HG03097 (cell line): ENCODE measurements at regions not wholly inside any gene's neighbourhood (a gene's known extent, or its start where the extent isn't known, plus 50 kb on each side); places are given as distances from the start of the nearest gene placed in this dataset.
"Not testable (repeated sequence)": the region's sequence is repeated elsewhere in the genome, so short reads cannot be mapped to it uniquely, and the experiment has no call there.

Source experiments
- ATAC-seq: cut with Tn5 transposase; IDR thresholded peaks from one replicate; pipeline ENCODE4 v1.9.1; 2021; ENCODE audit not compliant: unreplicated experiment, low FRiP score

DNA sequence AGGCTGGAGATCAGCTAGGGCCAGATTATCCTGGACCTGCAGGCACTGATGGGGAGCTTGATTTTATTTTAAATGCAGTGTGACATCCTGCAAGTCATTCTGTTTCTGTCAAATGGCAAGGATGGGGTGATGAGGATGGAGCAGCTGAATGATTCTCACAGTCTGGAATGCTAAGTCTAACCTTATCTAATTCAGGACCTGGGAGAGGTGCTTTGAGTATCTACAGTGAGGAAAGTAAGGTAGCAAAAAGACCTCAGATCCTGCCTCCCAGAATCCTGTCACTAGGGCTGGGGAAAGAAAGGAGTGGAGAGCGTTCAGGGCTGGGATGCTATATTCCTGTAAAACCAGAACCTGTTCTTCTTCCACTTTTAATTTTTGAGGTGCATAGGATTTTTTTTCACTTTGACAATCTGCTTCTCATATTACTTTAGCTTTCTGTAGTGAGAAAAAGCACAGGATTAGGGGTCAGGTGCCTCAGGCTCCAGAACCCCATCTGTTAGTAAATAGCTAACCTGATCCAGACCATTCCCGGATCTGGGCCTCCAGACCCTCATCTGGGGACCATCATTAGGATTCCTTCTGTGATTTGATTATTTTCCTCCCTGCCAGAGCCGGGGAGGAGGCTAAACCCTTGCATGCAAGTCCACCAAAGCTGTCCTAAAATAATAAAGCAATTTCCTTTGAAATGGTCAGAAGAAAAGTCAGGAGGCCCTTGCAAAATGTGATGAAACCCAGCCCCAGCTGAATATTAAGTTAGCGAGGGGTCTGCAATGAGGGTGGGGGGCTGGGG lies 54.7 kb downstream of the ASCL1 start:
- no peak for ATAC-seq

GRCh38 chr12:103012884-103013283 lies 55.4 kb downstream of the ASCL1 start:
- no peak for ATAC-seq

- no peak for ATAC-seq
These were observed 56.3 kb downstream of the ASCL1 start for GRCh38 chr12:103013741-103014300.

GRCh38 chr12:103016381-103016780 lies 58.9 kb downstream of the ASCL1 start:
- no peak for ATAC-seq

GRCh38 chr12:103020839-103021238 lies 63.4 kb downstream of the ASCL1 start:
- ATAC-seq = no peak

GRCh38 chr12:103021538-103022218 lies 64.2 kb downstream of the ASCL1 start:
- ATAC-seq = no peak

DNA sequence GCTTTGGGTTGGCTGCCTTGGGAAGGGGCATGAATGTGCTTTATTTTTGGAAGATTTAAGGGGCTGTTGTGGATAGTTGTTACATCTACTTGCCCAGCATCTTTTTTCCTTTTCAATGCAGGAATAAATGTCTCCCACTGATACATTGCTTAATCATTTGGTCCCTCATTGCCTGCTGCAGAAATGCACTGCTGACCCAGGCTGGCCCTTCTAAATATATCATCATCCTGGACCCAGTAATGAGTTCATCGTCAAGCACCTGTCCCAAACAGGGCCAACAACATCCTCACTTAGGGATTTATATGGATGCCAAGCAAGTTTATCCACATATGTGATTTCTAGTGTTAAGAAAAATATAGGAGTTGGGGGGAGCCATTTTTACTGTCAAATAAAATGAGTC lies 67.2 kb downstream of the ASCL1 start:
- ATAC-seq = no peak

GRCh38 chr12:103026643-103027042 lies 69.2 kb downstream of the ASCL1 start:
- ATAC-seq = not testable (repeated sequence)

DNA sequence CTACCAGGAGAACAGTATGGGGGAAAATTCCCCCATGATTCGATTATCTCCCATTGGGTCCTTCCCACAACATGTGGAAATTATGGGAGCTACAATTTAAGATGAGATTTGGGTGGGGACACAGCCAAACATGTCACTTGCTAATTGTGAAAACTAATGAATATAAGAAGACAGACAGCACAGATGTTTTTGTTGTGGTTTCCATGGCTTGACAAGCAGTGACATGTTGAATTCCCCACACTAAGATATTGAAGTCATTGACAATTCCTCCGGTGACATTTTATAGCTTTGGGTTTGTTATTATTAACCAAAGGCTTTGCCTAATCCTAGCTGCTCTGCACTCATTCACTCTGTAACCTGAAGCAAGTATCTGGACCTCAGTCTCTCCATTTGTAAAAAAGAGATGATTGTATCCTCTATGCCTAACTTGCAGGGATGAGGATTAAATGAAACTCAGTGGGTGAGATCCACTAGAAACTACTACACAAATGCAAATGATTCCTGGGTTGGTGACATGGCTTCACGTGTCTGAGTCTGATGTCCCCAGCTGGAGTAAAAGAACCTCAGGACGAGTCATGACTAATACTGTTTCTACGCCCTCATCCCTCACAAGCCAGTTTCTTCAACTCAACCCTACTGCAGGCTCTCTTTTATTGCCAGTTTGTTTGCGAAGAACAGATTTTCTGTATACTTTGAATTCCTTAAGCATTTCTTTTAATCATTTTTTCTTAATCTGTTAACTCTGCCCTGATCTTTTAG lies 71.6 kb downstream of the ASCL1 start:
- ATAC-seq = no peak

DNA sequence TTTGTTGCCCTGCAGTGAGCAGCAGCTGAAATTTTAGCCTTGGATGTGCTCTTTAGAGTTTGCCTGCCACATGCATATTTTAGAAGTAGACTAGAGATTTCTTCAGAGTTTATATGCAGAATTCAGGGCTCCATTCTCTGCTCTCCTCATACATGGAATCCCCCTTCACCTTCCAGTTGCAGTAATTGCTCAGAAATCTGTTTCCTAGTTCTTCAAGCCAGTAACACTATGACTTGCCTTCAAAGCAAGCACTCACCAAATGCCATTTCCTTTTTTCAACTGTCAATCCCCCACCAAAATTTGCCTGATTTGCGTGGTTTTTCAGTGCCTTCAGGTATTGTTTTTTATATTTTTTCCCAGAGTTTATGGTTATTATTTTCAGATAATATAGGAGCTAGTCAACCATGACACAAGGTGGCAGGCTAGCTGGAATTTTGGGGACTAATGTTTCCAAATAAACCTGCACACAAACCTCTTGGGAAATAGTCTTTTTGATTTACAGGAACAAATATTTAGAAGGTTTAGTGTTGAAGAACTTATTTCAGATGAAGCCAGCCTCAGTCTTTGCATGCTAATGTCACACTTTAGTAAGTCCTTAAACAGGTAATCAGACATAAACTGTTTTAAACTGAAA lies 79.2 kb downstream of the ASCL1 start:
- no peak for ATAC-seq

- ATAC-seq = no peak
These were observed 86.3 kb downstream of the ASCL1 start for GRCh38 chr12:103043531-103044486.

DNA sequence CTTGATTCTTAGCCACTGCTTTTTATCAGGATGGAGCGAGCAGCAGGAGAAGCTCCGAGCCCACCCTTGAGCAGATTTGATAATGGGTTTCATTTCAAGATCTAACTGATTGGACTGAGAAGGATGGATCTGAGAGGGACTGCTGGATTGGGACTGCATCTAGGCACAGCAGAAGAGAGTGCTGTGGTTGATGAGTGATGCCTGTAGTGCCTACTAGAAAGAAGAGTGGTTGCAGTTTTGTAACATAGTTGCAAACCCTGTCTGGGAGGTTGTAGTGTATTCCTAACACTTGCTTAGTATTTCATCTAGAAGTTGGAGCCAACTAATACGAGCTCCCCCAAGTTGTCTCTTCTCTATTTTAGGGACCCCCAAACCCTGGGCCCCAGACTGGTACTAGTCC lies 88.7 kb downstream of the ASCL1 start:
- ATAC-seq = no peak

- ATAC-seq = no peak
These were observed 92.8 kb downstream of the ASCL1 start for GRCh38 chr12:103050273-103050672.

GRCh38 chr12:103053089-103053488 lies 95.6 kb downstream of the ASCL1 start:
- ATAC-seq = no peak

DNA sequence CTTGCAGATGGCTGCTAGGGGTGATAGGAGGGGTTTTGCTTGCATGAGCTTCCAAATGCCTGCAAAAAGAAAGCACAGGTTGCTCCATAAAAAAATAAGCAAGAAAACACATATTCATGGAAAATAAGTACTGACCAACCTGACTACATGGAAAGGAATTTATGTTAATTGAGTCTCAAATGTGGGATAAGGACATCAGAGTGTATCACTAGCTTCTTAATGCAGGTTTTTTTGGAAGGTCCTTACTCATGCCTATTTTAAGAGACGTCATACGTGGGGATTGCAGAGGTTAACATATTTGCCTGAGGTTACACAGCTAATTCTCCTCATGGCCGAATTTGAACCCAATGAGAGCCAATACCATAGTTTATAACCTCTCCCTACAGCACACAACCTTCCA lies 116.2 kb downstream of the ASCL1 start:
- ATAC-seq = no peak

- no peak for ATAC-seq
These were observed 118.4 kb downstream of the ASCL1 start for GRCh38 chr12:103075848-103076247.

GRCh38 chr12:103077108-103077773 lies 119.8 kb downstream of the ASCL1 start:
- no peak for ATAC-seq

- peak; percentile 59 for ATAC-seq
These were observed 128.1 kb downstream of the ASCL1 start for GRCh38 chr12:103085541-103085940.

GRCh38 chr12:103086471-103086870 lies 129.0 kb downstream of the ASCL1 start:
- no peak for ATAC-seq
